NB4 (cell line): ENCODE measurements at regions not wholly inside any gene's neighbourhood (a gene's known extent, or its start where the extent isn't known, plus 50 kb on each side); places are given as distances from the start of the nearest gene placed in this dataset.

Experiments used
- CTCF ChIP-seq: IDR thresholded peaks from one replicate; pipeline ENCODE4 v1.5.1; 2012; ENCODE audit warnings: low read depth, low read length
- MAX ChIP-seq: IDR thresholded peaks from 2 replicates; pipeline ENCODE4 v1.6.1; 2011; ENCODE audit warnings: low read depth, low read length
- MYC ChIP-seq: IDR thresholded peaks from 2 replicates; pipeline ENCODE4 v1.6.1; 2011; ENCODE audit warnings: low read depth, low read length
- POLR2A ChIP-seq: IDR thresholded peaks from 2 replicates; pipeline ENCODE4 v1.6.1; 2011; ENCODE audit warnings: mild to moderate bottlenecking; ENCODE audit not compliant: insufficient read length; ENCODE audit errors: extremely low read depth

GRCh38 chrX:78534221-78534620 lies 124.9 kb downstream of the RTL3 start:
- TF ChIP-seq CTCF (no peak), POLR2A (no peak), MAX (no peak), MYC (no peak)
